ENCODE measurements at regions not wholly inside any gene's neighbourhood (a gene's known extent, or its start where the extent isn't known, plus 50 kb on each side); places are given as distances from the start of the nearest gene placed in this dataset.

DNA sequence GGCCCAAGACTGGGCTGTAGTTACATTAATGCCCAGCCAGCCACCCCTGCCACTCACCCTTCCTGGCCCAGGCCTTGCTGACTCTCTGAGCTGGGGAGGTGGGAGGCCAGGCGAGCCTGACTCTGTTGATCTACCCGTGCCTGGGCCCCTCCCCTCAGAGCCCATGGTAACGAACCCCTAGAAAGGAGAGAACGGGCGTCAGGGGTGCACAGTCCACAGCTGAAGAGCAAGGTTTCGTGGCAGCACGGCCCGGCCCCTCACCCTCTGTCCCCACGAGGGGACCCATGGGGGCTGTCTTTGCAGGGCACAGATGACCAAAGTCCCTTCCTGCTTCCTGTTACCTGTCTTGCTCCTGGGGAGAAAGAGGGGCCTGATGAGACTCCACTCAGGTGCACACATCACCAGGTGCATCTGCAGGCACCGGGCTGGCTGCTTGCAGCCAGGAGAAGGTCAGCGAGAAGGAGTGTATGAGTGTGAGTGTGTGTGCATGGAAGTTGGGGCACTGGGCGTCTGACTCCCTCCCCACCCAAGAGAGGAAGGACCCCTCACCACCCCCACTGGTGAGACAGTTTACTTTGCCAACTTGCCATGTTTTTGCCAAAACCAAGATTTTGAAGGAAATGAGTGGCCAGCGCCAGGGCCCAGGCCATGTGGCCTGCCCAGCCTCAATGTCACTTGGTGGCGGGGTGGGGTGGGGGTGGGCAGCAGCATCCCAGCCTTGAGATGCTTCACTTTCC, 359.1 kb downstream of the SEC14L1 start:
- TF ChIP-seq, protein P1, sequence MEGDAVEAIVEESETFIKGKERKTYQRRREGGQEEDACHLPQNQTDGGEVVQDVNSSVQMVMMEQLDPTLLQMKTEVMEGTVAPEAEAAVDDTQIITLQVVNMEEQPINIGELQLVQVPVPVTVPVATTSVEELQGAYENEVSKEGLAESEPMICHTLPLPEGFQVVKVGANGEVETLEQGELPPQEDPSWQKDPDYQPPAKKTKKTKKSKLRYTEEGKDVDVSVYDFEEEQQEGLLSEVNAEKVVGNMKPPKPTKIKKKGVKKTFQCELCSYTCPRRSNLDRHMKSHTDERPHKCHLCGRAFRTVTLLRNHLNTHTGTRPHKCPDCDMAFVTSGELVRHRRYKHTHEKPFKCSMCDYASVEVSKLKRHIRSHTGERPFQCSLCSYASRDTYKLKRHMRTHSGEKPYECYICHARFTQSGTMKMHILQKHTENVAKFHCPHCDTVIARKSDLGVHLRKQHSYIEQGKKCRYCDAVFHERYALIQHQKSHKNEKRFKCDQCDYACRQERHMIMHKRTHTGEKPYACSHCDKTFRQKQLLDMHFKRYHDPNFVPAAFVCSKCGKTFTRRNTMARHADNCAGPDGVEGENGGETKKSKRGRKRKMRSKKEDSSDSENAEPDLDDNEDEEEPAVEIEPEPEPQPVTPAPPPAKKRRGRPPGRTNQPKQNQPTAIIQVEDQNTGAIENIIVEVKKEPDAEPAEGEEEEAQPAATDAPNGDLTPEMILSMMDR (conservative IDR thresholded peaks at IDR 0.05): no peak
- no peak for TF ChIP-seq EZH2 (IDR thresholded peaks at IDR 0.05; ENCODE audit: low read depth)
